Ishikawa (cell line): ENCODE measurements at regions not wholly inside any gene's neighbourhood (a gene's known extent, or its start where the extent isn't known, plus 50 kb on each side); places are given as distances from the start of the nearest gene placed in this dataset.

Experiments
- CEBPB ChIP-seq: IDR thresholded peaks from 2 replicates; pipeline ENCODE4 v1.6.1; 2012
- CREB1 ChIP-seq: IDR thresholded peaks from 2 replicates; pipeline ENCODE4 v1.6.1; 2012; ENCODE audit warnings: low read depth
- EGR1 ChIP-seq: IDR thresholded peaks from 2 replicates; pipeline ENCODE4 v1.6.1; 2012
- EP300 ChIP-seq: IDR thresholded peaks from 2 replicates; pipeline ENCODE4 v1.6.1; 2012; ENCODE audit warnings: borderline replicate concordance
- FOXM1 ChIP-seq: IDR thresholded peaks from 2 replicates; pipeline ENCODE4 v1.6.1; 2012; ENCODE audit warnings: low read depth, borderline replicate concordance
- NFIC ChIP-seq: IDR thresholded peaks from 2 replicates; pipeline ENCODE4 v1.6.1; 2012
- RAD21 ChIP-seq: IDR thresholded peaks from 2 replicates; pipeline ENCODE4 v1.6.1; 2012; ENCODE audit warnings: low read depth
- TAF1 ChIP-seq: IDR thresholded peaks from 2 replicates; pipeline ENCODE4 v1.6.1; 2012; ENCODE audit warnings: low read depth, mild to moderate bottlenecking
- TCF12 ChIP-seq: IDR thresholded peaks from 2 replicates; pipeline ENCODE4 v1.6.1; 2012; ENCODE audit warnings: low read depth
- TEAD4 ChIP-seq: IDR thresholded peaks from 2 replicates; pipeline ENCODE4 v1.6.1; 2012
- YY1 ChIP-seq: IDR thresholded peaks from 2 replicates; pipeline ENCODE4 v1.6.1; 2012; ENCODE audit warnings: low read depth
- ZBTB7A ChIP-seq: IDR thresholded peaks from 2 replicates; pipeline ENCODE4 v1.6.1; 2012; ENCODE audit warnings: low read depth
- TF ChIP-seq, protein P1 (sequence below): IDR thresholded peaks from 2 replicates; pipeline ENCODE4 v1.6.1; 2012
- TF ChIP-seq, protein P2 (sequence below): IDR thresholded peaks from 2 replicates; pipeline ENCODE4 v1.6.1; 2012
- TF ChIP-seq, protein P3 (sequence below): IDR thresholded peaks from 2 replicates; pipeline ENCODE4 v1.6.1; 2012; ENCODE audit warnings: low read depth, mild to moderate bottlenecking

GRCh38 chr3:78414261-78414660, 1353.5 kb downstream of the ROBO1 start:
- TF ChIP-seq, protein P1, sequence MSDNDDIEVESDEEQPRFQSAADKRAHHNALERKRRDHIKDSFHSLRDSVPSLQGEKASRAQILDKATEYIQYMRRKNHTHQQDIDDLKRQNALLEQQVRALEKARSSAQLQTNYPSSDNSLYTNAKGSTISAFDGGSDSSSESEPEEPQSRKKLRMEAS: no peak
- TF ChIP-seq TCF12: no peak
- no peak for TF ChIP-seq EP300
- no peak for TF ChIP-seq CEBPB
- no peak for TF ChIP-seq TEAD4
- no peak for TF ChIP-seq TAF1
- TF ChIP-seq YY1: no peak
- no peak for TF ChIP-seq NFIC
- no peak for TF ChIP-seq EGR1
- no peak for TF ChIP-seq RAD21
- no peak for TF ChIP-seq ZBTB7A
- no peak for TF ChIP-seq FOXM1

DNA sequence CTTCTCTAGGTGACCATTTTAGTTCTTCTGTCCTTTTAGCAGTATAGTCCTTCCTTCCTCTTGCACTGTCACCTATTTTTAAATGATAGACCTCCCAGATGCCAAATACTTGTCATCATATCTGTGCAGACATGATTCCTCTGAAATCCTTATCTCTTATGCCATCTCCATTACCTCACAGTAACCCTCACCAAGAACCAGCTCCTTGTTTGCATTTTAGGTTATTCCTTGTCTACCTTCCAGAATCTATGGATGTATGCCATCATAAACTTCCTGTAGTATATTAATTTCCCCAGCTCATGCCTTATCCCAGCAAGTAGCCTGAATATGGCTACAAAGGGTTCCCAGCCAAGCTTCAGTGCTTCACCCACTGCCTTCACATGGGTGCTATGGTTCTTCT, 1347.2 kb downstream of the ROBO1 start:
- no peak for TF ChIP-seq FOXM1
- TF ChIP-seq NFIC: no peak
- TF ChIP-seq CREB1: no peak
- TF ChIP-seq, protein P1: no peak
- TF ChIP-seq RAD21: no peak
- no peak for TF ChIP-seq EP300
- TF ChIP-seq EGR1: no peak

GRCh38 chr3:78421247-78421966, 1346.4 kb downstream of the ROBO1 start:
- TF ChIP-seq ZBTB7A (no peak), FOXM1 (no peak), YY1 (no peak), TAF1 (no peak), CEBPB (no peak), TEAD4 (no peak)
- TF ChIP-seq, protein P1: no peak

GRCh38 chr3:78424656-78425055, 1343.1 kb downstream of the ROBO1 start:
- TF ChIP-seq YY1: no peak
- TF ChIP-seq, protein P2, sequence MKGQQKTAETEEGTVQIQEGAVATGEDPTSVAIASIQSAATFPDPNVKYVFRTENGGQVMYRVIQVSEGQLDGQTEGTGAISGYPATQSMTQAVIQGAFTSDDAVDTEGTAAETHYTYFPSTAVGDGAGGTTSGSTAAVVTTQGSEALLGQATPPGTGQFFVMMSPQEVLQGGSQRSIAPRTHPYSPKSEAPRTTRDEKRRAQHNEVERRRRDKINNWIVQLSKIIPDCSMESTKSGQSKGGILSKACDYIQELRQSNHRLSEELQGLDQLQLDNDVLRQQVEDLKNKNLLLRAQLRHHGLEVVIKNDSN: no peak
- no peak for TF ChIP-seq CEBPB
- no peak for TF ChIP-seq EGR1
- no peak for TF ChIP-seq TEAD4
- no peak for TF ChIP-seq FOXM1
- TF ChIP-seq ZBTB7A: no peak
- TF ChIP-seq NFIC: no peak
- no peak for TF ChIP-seq RAD21
- TF ChIP-seq TCF12: no peak
- TF ChIP-seq TAF1: no peak
- TF ChIP-seq, protein P3, sequence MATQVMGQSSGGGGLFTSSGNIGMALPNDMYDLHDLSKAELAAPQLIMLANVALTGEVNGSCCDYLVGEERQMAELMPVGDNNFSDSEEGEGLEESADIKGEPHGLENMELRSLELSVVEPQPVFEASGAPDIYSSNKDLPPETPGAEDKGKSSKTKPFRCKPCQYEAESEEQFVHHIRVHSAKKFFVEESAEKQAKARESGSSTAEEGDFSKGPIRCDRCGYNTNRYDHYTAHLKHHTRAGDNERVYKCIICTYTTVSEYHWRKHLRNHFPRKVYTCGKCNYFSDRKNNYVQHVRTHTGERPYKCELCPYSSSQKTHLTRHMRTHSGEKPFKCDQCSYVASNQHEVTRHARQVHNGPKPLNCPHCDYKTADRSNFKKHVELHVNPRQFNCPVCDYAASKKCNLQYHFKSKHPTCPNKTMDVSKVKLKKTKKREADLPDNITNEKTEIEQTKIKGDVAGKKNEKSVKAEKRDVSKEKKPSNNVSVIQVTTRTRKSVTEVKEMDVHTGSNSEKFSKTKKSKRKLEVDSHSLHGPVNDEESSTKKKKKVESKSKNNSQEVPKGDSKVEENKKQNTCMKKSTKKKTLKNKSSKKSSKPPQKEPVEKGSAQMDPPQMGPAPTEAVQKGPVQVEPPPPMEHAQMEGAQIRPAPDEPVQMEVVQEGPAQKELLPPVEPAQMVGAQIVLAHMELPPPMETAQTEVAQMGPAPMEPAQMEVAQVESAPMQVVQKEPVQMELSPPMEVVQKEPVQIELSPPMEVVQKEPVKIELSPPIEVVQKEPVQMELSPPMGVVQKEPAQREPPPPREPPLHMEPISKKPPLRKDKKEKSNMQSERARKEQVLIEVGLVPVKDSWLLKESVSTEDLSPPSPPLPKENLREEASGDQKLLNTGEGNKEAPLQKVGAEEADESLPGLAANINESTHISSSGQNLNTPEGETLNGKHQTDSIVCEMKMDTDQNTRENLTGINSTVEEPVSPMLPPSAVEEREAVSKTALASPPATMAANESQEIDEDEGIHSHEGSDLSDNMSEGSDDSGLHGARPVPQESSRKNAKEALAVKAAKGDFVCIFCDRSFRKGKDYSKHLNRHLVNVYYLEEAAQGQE: no peak
- TF ChIP-seq CREB1: no peak
- TF ChIP-seq, protein P1: no peak
- no peak for TF ChIP-seq EP300

DNA sequence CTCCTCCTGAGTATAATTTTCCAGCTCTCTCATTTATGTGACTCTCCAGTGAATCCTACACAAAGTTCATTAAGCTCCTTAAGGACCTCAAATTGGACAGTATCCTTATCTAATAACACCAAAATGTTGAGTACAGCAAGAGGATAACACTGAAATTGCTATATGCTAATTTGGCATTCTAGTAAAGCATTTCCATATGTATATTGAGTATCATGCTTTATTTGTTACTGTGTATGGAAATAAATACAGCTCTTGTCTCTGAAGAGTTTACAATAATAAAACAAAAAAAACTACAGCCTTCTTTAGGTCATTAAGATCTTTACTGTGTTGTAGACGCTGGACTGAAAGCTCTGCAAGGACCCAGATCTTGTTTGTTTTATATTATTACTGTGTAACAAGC, 1341.3 kb downstream of the ROBO1 start:
- no peak for TF ChIP-seq TAF1
- TF ChIP-seq ZBTB7A: no peak
- TF ChIP-seq YY1: no peak
- TF ChIP-seq, protein P3: no peak
- TF ChIP-seq TCF12: no peak
- no peak for TF ChIP-seq EGR1
- TF ChIP-seq FOXM1: no peak
- no peak for TF ChIP-seq RAD21
- TF ChIP-seq, protein P1: no peak
- TF ChIP-seq TEAD4: no peak
- no peak for TF ChIP-seq CREB1
- no peak for TF ChIP-seq NFIC
- TF ChIP-seq, protein P2: no peak
- TF ChIP-seq EP300: no peak
- TF ChIP-seq CEBPB: no peak
